ENCODE measurements at regions not wholly inside any gene's neighbourhood (a gene's known extent, or its start where the extent isn't known, plus 50 kb on each side); places are given as distances from the start of the nearest gene placed in this dataset.

- Histone ChIP-seq H3K27me3 (no peaks in the 10 kb centered on the region), H3K4me3 (ENCODE audit: low read depth, low read length) (no peak overlapping the region), H3K9me3 (no peaks in the 10 kb centered on the region), H3K36me3 (no peaks in the 10 kb centered on the region), H3K4me1 (no peaks in the 10 kb centered on the region)
- TF ChIP-seq, protein P1, sequence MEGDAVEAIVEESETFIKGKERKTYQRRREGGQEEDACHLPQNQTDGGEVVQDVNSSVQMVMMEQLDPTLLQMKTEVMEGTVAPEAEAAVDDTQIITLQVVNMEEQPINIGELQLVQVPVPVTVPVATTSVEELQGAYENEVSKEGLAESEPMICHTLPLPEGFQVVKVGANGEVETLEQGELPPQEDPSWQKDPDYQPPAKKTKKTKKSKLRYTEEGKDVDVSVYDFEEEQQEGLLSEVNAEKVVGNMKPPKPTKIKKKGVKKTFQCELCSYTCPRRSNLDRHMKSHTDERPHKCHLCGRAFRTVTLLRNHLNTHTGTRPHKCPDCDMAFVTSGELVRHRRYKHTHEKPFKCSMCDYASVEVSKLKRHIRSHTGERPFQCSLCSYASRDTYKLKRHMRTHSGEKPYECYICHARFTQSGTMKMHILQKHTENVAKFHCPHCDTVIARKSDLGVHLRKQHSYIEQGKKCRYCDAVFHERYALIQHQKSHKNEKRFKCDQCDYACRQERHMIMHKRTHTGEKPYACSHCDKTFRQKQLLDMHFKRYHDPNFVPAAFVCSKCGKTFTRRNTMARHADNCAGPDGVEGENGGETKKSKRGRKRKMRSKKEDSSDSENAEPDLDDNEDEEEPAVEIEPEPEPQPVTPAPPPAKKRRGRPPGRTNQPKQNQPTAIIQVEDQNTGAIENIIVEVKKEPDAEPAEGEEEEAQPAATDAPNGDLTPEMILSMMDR (IDR thresholded peaks at IDR 0.05; ENCODE audit: low read depth, low read length) = no peak
- no peak for DNase-seq
Measured at GRCh38 chr3:160106905-160107861, 118.0 kb upstream of the C3orf80 start.

- Histone ChIP-seq H3K9me3 (no peaks in the 10 kb centered on the region), H3K4me3 (ENCODE audit: low read depth, low read length) (no peak overlapping the region), H3K36me3 (no peaks in the 10 kb centered on the region), H3K27me3 (no peaks in the 10 kb centered on the region), H3K4me1 (no peaks in the 10 kb centered on the region)
- TF ChIP-seq, protein P1 (IDR thresholded peaks at IDR 0.05; ENCODE audit: low read depth, low read length) = no peak
- no peak for DNase-seq
Measured at GRCh38 chr3:160108362-160108761, 116.9 kb upstream of the C3orf80 start.

DNA sequence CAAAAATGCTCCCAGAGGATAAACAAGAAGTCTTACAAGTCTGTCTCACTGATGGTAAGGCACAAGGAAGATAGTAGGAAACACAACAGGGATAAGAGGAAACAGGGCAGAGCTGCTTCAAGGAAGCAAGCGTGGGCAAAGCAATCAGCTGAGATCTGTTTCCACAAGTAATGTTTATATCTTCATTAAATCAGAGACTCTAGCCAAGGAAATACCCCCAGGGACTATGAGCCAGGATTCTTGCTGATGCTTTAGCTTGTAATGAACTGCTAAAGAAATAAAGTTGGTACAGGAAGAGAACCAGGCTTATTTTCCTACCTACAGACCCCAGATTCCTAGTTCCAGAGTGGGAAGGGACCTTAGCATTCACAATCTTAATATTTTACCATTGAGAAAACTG lies 112.7 kb upstream of the C3orf80 start:
- Histone ChIP-seq H3K4me1 (no peaks in the 10 kb centered on the region), H3K4me3 (ENCODE audit: low read depth, low read length) (no peak overlapping the region), H3K36me3 (no peaks in the 10 kb centered on the region), H3K9me3 (no peaks in the 10 kb centered on the region), H3K27me3 (0 out of 2 replicates have a peak, but pooled peaks cover 5% of the 10 kb centered on the region)
- TF ChIP-seq, protein P1 (IDR thresholded peaks at IDR 0.05; ENCODE audit: low read depth, low read length) = no peak
- DNase-seq = no peak

GRCh38 chr3:160112996-160113395 lies 112.2 kb upstream of the C3orf80 start:
- Histone ChIP-seq H3K27me3 (0 out of 2 replicates have a peak, but pooled peaks cover 5% of the 10 kb centered on the region), H3K9me3 (no peaks in the 10 kb centered on the region), H3K36me3 (no peaks in the 10 kb centered on the region), H3K4me3 (ENCODE audit: low read depth, low read length) (no peak overlapping the region), H3K4me1 (no peaks in the 10 kb centered on the region)
- TF ChIP-seq, protein P1 (IDR thresholded peaks at IDR 0.05; ENCODE audit: low read depth, low read length) = no peak
- DNase-seq = no peak

DNA sequence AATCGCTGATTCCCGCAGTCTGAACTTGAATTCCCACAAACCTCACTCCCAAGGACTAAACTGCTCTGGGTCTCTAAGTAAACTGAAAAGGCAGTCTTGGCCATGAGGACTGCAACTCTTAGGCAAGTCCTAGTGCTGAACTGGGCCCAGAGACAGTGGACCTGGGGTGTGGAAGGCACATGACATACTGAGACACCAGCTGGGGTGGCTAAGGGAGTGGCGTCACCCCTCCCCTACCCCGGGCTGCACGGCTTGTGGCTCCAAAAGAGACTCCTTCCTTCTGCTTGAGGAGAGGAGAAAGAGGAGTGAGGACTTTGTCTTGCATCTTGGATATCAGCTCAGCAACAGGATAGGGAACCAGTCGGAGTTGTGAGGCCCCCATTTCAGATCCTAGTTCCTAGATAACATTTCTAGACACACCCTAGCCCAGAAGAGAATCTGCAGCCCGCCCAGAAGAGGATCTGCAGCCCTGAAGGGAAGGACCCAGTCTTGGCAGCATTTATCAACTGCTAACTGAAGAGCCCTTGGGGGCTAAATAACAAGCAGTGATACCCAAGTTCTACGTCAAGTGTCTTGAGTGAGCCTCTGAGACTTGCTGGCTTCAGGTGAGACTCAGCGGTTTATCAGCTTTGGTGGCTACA lies 110.7 kb upstream of the C3orf80 start:
- H3K4me1 ChIP-seq = no peaks in the 10 kb centered on the region
- H3K4me3 ChIP-seq (ENCODE audit: low read depth, low read length) = no peak overlapping the region
- H3K36me3 ChIP-seq = no peaks in the 10 kb centered on the region
- TF ChIP-seq, protein P1 (IDR thresholded peaks at IDR 0.05; ENCODE audit: low read depth, low read length) = no peak
- DNase-seq = no peak
- H3K27me3 ChIP-seq = 0 out of 2 replicates have a peak, but pooled peaks cover 5% of the 10 kb centered on the region
- no peaks in the 10 kb centered on the region for H3K9me3 ChIP-seq

All from BE2C (cell line).